ENCODE measurements at regions not wholly inside any gene's neighbourhood (a gene's known extent, or its start where the extent isn't known, plus 50 kb on each side); places are given as distances from the start of the nearest gene placed in this dataset.
"Not testable (repeated sequence)": the region's sequence is repeated elsewhere in the genome, so short reads cannot be mapped to it uniquely, and the experiment has no call there.

GRCh38 chrX:104482757-104483156 lies 83.2 kb upstream of the IL1RAPL2 start:
- H3K27ac ChIP-seq, result no peak overlapping the region
- H3K4me1 ChIP-seq (replicated peaks), result no peaks in the 10 kb centered on the region
- H3K36me3 ChIP-seq, result no peaks in the 10 kb centered on the region
- DNase-seq (ENCODE audit: low spot score), result no peak
- 9% methylated on average over 2 of the region's 2 CpGs for WGBS
- intact Hi-C loops (cut with DNase I), result no loop called here
- no peaks in the 10 kb centered on the region for H3K27me3 ChIP-seq (replicated peaks; ENCODE audit: insufficient read depth)
- no peak for TF ChIP-seq POLR2A (IDR thresholded peaks at IDR 0.05)
- TF ChIP-seq POLR2AphosphoS5 (IDR thresholded peaks at IDR 0.05), result no peak
- no peak for TF ChIP-seq CTCF (IDR thresholded peaks at IDR 0.05)
- no peak overlapping the region for H3K4me3 ChIP-seq
- no peaks in the 10 kb centered on the region for H3K9me3 ChIP-seq

- intact Hi-C loops (cut with DNase I), result no loop called here
- no peak for DNase-seq (ENCODE audit: low spot score)
- H3K4me1 ChIP-seq (replicated peaks), result no peaks in the 10 kb centered on the region
- no peak overlapping the region for H3K27ac ChIP-seq
- no peaks in the 10 kb centered on the region for H3K9me3 ChIP-seq
- 67% methylated on average over 1 of the region's 1 CpG for WGBS
- no peaks in the 10 kb centered on the region for H3K27me3 ChIP-seq (replicated peaks; ENCODE audit: insufficient read depth)
- H3K36me3 ChIP-seq, result no peaks in the 10 kb centered on the region
- no peak overlapping the region for H3K4me3 ChIP-seq
- TF ChIP-seq POLR2A (IDR thresholded peaks at IDR 0.05) (no peak), POLR2AphosphoS5 (IDR thresholded peaks at IDR 0.05) (no peak), CTCF (IDR thresholded peaks at IDR 0.05) (no peak)
Observed at GRCh38 chrX:104469771-104470170, 96.2 kb upstream of the IL1RAPL2 start.

- Histone ChIP-seq H3K27me3 (replicated peaks; ENCODE audit: insufficient read depth) (no peaks in the 10 kb centered on the region), H3K36me3 (no peaks in the 10 kb centered on the region), H3K4me1 (replicated peaks) (no peaks in the 10 kb centered on the region), H3K27ac (no peak overlapping the region), H3K9me3 (no peaks in the 10 kb centered on the region), H3K4me3 (no peak overlapping the region)
- no peak for DNase-seq (ENCODE audit: low spot score)
- intact Hi-C loops (cut with DNase I), result no loop called here
- TF ChIP-seq CTCF (IDR thresholded peaks at IDR 0.05) (no peak), POLR2A (IDR thresholded peaks at IDR 0.05) (no peak), POLR2AphosphoS5 (IDR thresholded peaks at IDR 0.05) (no peak)
- WGBS, result 91% methylated on average over 4 of the region's 4 CpGs
Observed at GRCh38 chrX:104459796-104460195, 106.2 kb upstream of the IL1RAPL2 start.

- H3K27ac ChIP-seq; H3K9me3 ChIP-seq; DNase-seq (ENCODE audit: low spot score); H3K27me3 ChIP-seq (replicated peaks; ENCODE audit: insufficient read depth); H3K4me1 ChIP-seq (replicated peaks); H3K36me3 ChIP-seq; intact Hi-C loops (cut with DNase I); H3K4me3 ChIP-seq: not testable (repeated sequence)
- 100% methylated on average over 2 of the region's 2 CpGs for WGBS
Observed at GRCh38 chrX:104457130-104457529, 108.9 kb upstream of the IL1RAPL2 start.

GRCh38 chrX:104450316-104450715 lies 115.7 kb upstream of the IL1RAPL2 start:
- Histone ChIP-seq H3K27ac (no peak overlapping the region), H3K36me3 (no peaks in the 10 kb centered on the region), H3K4me3 (no peak overlapping the region), H3K9me3 (no peaks in the 10 kb centered on the region), H3K27me3 (replicated peaks; ENCODE audit: insufficient read depth) (no peaks in the 10 kb centered on the region), H3K4me1 (replicated peaks) (no peaks in the 10 kb centered on the region)
- WGBS, result 80% methylated on average over 1 of the region's 1 CpG
- DNase-seq (ENCODE audit: low spot score), result no peak
- intact Hi-C loops (cut with DNase I), result no loop called here
- TF ChIP-seq POLR2AphosphoS5 (IDR thresholded peaks at IDR 0.05) (no peak), CTCF (IDR thresholded peaks at IDR 0.05) (no peak), POLR2A (IDR thresholded peaks at IDR 0.05) (no peak)
